ENCODE measurements at regions not wholly inside any gene's neighbourhood (a gene's known extent, or its start where the extent isn't known, plus 50 kb on each side); places are given as distances from the start of the nearest gene placed in this dataset.
"Not testable (repeated sequence)": the region's sequence is repeated elsewhere in the genome, so short reads cannot be mapped to it uniquely, and the experiment has no call there.

DNA sequence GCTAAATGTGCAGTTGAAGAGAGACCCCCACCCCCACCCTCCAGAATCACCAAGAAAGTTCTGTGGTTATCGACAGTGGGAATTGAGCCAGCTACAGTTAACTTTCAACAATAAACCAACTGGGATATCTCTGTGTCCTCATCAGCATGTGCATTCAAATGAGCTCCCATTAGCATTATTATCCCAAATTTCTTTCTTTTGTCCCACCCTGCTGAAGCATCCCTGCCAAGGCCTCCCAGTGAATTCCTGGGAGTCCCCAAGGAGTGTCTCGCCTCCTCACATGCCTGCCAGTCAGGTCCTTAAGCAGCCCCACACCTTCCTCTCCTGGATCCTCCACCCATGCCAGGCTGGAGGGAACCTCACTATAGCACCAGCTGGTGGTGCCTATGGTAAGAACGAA, 422.1 kb upstream of the HNRNPA3 start:
- Mint-ChIP-seq H3K27ac (ENCODE audit: low read depth) (no peak overlapping the region), H3K9me3 (no peaks in the 10 kb centered on the region), H3K4me1 (no peaks in the 10 kb centered on the region), H3K36me3 (ENCODE audit: insufficient read depth) (no peaks in the 10 kb centered on the region), H3K27me3 (peaks cover 61% of the 10 kb centered on the region), H3K4me3 (no peak overlapping the region)
- ATAC-seq (replicated peaks; ENCODE audit: extremely low read depth, poor library complexity, severe bottlenecking) = no peak
- no peak for DNase-seq (ENCODE audit: low spot score in 2 of 2)

DNA sequence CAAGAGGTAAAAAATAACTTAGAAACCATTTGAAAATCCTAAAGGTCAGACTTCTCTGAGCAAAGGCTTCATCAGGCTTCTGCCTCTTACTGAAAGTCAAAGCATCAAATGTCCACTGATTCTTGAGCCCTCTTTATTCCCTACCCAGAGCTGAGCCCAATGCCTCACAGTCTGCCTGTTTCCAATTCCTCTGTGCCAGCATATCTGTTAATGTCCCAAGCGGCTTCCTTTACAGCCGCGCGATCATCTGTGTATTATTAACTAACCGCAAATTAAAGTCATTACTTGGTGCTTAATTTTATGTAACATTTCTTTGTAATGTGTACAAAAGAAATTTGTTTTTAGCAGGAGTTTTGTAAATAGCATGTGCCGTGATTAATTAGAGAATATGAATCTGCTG, 418.8 kb upstream of the HNRNPA3 start:
- H3K4me1 Mint-ChIP-seq = no peaks in the 10 kb centered on the region
- DNase-seq (ENCODE audit: low spot score in 2 of 2) (no peak), ATAC-seq (replicated peaks; ENCODE audit: extremely low read depth, poor library complexity, severe bottlenecking) (no peak)
- no peaks in the 10 kb centered on the region for H3K9me3 Mint-ChIP-seq
- H3K27ac Mint-ChIP-seq (ENCODE audit: low read depth) = no peak overlapping the region
- peaks cover 73% of the 10 kb centered on the region for H3K27me3 Mint-ChIP-seq
- H3K36me3 Mint-ChIP-seq (ENCODE audit: insufficient read depth) = no peaks in the 10 kb centered on the region
- no peak overlapping the region for H3K4me3 Mint-ChIP-seq

DNA sequence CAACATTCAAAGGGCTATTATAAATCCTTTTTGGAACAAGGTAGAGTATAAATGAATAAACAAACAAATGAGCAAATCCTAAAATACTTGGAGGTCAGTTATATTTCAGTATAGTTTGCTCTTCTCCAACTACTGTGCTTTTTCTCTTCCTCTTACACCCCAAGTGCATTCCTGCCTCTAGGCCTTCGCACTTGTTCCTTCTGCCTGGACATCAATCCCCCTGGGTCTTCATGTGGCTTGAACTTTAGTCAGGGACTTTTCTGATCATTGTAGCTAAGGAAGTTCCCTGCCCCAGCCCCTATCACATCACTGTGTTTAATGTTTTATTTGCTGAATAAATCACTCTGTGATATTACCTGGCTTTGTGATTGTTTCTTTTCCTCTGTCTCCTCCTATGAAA, 418.2 kb upstream of the HNRNPA3 start:
- no peak for ATAC-seq (replicated peaks; ENCODE audit: extremely low read depth, poor library complexity, severe bottlenecking)
- Mint-ChIP-seq H3K36me3 (ENCODE audit: insufficient read depth) (no peaks in the 10 kb centered on the region), H3K27ac (ENCODE audit: low read depth) (no peak overlapping the region), H3K4me1 (no peaks in the 10 kb centered on the region), H3K27me3 (peaks cover 73% of the 10 kb centered on the region), H3K4me3 (no peak overlapping the region), H3K9me3 (no peaks in the 10 kb centered on the region)
- DNase-seq (ENCODE audit: low spot score in 2 of 2) = no peak

DNA sequence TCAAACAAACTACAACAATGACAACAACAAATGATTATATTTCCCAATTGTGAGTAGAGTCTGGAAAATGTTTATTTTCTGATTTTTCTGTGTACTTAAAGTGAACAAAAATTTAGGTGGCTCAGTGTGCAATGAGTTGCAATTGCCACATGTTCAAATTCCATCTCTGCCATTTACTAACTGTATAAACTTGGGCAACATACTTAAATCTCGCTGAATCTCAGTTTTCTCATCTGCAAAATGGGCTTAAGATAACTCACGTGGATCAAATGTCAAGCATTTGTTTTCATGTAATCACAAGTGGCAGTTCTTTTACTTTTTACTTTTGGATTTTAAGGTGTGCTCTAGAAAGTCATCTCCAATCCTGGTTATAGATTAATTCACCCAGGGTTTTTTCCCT, 416.8 kb upstream of the HNRNPA3 start:
- Mint-ChIP-seq H3K4me3 (no peak overlapping the region), H3K27ac (ENCODE audit: low read depth) (no peak overlapping the region)
- DNase-seq (ENCODE audit: low spot score in 2 of 2) = no peak

DNA sequence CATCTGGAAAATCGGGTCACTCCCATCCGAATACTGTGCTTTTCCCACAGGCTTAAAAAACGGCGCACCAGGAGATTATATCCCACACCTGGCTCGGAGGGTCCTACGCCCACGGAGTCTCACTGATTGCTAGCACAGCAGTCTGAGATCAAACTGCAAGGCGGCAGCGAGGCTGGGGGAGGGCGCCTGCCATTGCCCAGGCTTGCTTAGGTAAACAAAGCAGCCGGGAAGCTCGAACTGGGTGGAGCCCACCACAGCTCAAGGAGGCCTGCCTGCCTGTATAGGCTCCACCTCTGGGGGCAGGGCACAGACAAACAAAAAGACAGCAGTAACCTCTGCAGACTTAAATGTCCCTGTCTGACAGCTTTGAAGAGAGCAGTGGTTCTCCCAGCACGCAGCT, 415.9 kb upstream of the HNRNPA3 start:
- DNase-seq (ENCODE audit: low spot score in 2 of 2); H3K4me1 Mint-ChIP-seq; H3K36me3 Mint-ChIP-seq (ENCODE audit: insufficient read depth): not testable (repeated sequence)

More for the DNA sequence above, 416.8 kb upstream of the HNRNPA3 start:
- peaks cover 62% of the 10 kb centered on the region for H3K27me3 Mint-ChIP-seq
- H3K9me3 Mint-ChIP-seq = no peaks in the 10 kb centered on the region
- no peaks in the 10 kb centered on the region for H3K36me3 Mint-ChIP-seq (ENCODE audit: insufficient read depth)
- H3K4me1 Mint-ChIP-seq = no peaks in the 10 kb centered on the region
- no peak for ATAC-seq (replicated peaks; ENCODE audit: extremely low read depth, poor library complexity, severe bottlenecking)

DNA sequence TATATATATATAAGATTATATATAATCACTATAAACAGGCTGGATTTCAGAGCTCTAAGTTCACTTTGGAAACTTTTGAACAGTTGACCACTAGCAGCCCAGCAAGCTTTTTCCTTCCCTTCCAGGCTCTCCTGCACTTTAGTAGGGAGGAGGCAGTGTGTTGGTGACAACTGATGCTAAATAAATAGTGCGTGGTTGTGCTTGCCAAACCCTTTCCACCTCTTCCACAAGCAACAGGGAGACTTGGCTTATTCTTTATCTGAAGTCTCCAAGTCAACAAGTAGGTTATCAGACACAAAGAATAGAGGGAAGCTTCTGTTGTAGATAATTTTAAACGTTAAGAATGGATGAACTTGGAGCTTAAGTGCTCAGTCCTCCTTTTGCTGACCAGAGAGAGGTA, 408.2 kb upstream of the HNRNPA3 start:
- H3K9me3 Mint-ChIP-seq = no peaks in the 10 kb centered on the region
- no peak overlapping the region for H3K27ac Mint-ChIP-seq (ENCODE audit: low read depth)
- DNase-seq (ENCODE audit: low spot score in 2 of 2) = no peak
- no peaks in the 10 kb centered on the region for H3K27me3 Mint-ChIP-seq
- H3K4me1 Mint-ChIP-seq = no peaks in the 10 kb centered on the region
- H3K36me3 Mint-ChIP-seq (ENCODE audit: insufficient read depth) = no peaks in the 10 kb centered on the region
- no peak for ATAC-seq (replicated peaks; ENCODE audit: extremely low read depth, poor library complexity, severe bottlenecking)
- H3K4me3 Mint-ChIP-seq = no peak overlapping the region

More for the DNA sequence above, 415.9 kb upstream of the HNRNPA3 start:
- H3K9me3 Mint-ChIP-seq; H3K4me3 Mint-ChIP-seq; ATAC-seq (replicated peaks; ENCODE audit: extremely low read depth, poor library complexity, severe bottlenecking); H3K27ac Mint-ChIP-seq (ENCODE audit: low read depth): not testable (repeated sequence)
- H3K27me3 Mint-ChIP-seq = peaks cover 53% of the 10 kb centered on the region

DNA sequence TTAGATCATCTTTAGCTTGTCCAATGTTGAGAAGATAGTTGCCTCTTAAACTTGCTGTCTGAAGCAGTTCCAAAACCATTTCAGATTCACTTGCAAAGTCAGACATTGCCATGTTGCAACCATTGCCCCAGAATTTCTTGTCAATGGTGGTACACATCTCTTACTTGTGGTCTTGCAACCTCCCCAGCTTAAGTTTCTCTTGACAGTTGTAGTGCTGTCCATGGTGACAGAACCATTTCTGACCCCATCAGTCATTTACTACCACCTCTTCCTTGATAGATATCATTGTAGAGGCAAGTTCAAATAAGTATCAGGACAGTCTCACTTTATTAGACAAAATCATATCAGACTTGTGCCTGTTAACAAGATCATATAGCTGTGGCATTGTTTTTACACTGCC, 407.2 kb upstream of the HNRNPA3 start:
- no peaks in the 10 kb centered on the region for H3K27me3 Mint-ChIP-seq
- no peak for ATAC-seq (replicated peaks; ENCODE audit: extremely low read depth, poor library complexity, severe bottlenecking)
- no peaks in the 10 kb centered on the region for H3K9me3 Mint-ChIP-seq
- no peaks in the 10 kb centered on the region for H3K36me3 Mint-ChIP-seq (ENCODE audit: insufficient read depth)
- no peak overlapping the region for H3K27ac Mint-ChIP-seq (ENCODE audit: low read depth)
- no peak for DNase-seq (ENCODE audit: low spot score in 2 of 2)
- no peak overlapping the region for H3K4me3 Mint-ChIP-seq
- H3K4me1 Mint-ChIP-seq = no peaks in the 10 kb centered on the region

DNA sequence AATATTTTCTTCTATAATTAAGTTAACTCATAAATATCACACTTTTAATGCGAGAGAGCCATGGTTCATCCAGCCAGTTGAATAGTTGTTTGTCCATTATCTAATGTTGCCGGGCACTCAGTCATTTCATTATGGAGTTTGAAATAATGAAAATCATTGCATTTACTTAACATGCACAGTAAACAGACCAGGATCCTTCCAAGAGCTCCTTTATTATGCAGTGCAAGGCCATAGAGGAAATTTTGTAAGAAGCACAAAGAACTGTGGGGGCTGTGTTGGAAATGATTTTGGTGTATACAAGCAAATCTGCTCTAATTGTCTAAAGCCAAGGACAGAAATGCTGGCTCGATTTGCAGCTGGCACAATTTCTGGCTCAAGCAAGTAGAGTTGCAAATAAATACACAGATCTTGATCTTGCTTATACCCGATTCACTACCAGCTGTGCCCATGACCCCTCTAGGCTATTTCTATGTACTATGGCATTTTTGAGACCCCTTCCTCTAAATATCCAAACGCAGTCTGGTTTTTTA, 400.3 kb upstream of the HNRNPA3 start:
- DNase-seq (ENCODE audit: low spot score in 2 of 2) (no peak), ATAC-seq (replicated peaks; ENCODE audit: extremely low read depth, poor library complexity, severe bottlenecking) (no peak)
- Mint-ChIP-seq H3K4me3 (no peak overlapping the region), H3K27ac (ENCODE audit: low read depth) (no peak overlapping the region), H3K9me3 (no peaks in the 10 kb centered on the region), H3K4me1 (peaks cover 9% of the 10 kb centered on the region), H3K36me3 (ENCODE audit: insufficient read depth) (no peaks in the 10 kb centered on the region), H3K27me3 (no peaks in the 10 kb centered on the region)

DNA sequence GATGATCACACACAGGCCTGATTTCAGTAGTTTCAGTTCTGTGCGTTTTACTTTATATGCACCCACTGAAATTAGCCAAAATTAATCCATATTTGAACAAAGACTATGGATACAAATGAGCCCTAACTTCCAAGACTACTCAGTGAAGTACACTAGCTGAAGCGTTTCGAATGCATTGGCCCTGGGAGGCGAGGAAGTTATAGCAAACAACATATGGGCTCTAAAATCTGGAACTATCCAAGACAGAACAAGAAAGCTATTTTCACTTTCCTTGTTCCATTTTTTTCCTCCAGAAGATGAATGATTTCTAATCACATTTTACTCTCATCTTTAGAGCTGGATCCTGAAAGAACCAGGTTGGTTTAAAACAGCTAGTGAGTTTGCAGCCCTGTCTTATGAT, 399.4 kb upstream of the HNRNPA3 start:
- Mint-ChIP-seq H3K4me3 (no peak overlapping the region), H3K36me3 (ENCODE audit: insufficient read depth) (no peaks in the 10 kb centered on the region), H3K9me3 (no peaks in the 10 kb centered on the region), H3K27me3 (no peaks in the 10 kb centered on the region), H3K27ac (ENCODE audit: low read depth) (no peak overlapping the region), H3K4me1 (peaks cover 9% of the 10 kb centered on the region)
- no peak for ATAC-seq (replicated peaks; ENCODE audit: extremely low read depth, poor library complexity, severe bottlenecking)
- DNase-seq (ENCODE audit: low spot score in 2 of 2) = no peak

DNA sequence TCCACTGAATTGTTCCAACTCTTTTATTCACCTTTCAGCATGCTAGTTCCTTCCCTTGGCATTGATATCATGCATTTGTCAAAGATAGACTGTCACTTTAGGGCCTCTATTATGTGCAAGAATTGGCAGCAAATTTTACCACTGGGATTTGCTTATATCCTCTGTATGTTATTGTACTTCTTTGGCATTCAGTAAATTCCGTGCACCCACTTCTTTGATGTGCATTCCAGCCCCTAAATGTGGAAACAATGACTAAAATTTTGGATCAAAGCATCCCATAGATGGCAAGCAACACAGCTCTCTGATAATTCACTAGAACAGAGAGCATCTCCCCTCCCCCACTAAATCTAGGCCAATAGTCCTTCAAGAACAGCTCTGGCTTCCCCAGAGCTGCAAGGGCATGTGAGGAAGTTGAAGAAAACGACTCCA, 399.0 kb upstream of the HNRNPA3 start:
- H3K4me1 Mint-ChIP-seq = peaks cover 9% of the 10 kb centered on the region
- H3K4me3 Mint-ChIP-seq = no peak overlapping the region
- H3K36me3 Mint-ChIP-seq (ENCODE audit: insufficient read depth) = no peaks in the 10 kb centered on the region
- no peak for DNase-seq (ENCODE audit: low spot score in 2 of 2)
- ATAC-seq (replicated peaks; ENCODE audit: extremely low read depth, poor library complexity, severe bottlenecking) = no peak
- no peaks in the 10 kb centered on the region for H3K9me3 Mint-ChIP-seq
- no peaks in the 10 kb centered on the region for H3K27me3 Mint-ChIP-seq
- no peak overlapping the region for H3K27ac Mint-ChIP-seq (ENCODE audit: low read depth)

DNA sequence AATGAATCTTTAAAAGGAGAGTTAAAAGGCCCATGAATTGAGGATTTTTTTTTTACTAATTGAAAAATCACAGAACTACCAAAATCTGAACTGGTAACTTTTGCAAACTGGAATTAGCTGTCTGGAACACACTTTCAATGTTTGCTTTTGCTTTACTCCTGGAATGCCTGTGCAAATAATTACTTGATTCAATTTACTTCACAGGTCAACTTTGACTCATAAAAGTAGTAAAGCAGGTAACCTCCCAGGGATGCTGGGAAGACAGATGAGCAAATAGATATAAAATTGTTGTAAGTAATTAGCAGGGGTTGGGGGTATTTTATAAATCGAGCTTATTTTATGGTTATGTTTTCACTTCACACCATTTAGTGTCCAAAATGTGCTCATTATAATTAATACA, 398.3 kb upstream of the HNRNPA3 start:
- no peak for DNase-seq (ENCODE audit: low spot score in 2 of 2)
- Mint-ChIP-seq H3K4me3 (no peak overlapping the region), H3K27me3 (no peaks in the 10 kb centered on the region), H3K9me3 (no peaks in the 10 kb centered on the region), H3K27ac (ENCODE audit: low read depth) (no peak overlapping the region), H3K4me1 (peaks cover 9% of the 10 kb centered on the region), H3K36me3 (ENCODE audit: insufficient read depth) (no peaks in the 10 kb centered on the region)
- ATAC-seq (replicated peaks; ENCODE audit: extremely low read depth, poor library complexity, severe bottlenecking) = no peak

DNA sequence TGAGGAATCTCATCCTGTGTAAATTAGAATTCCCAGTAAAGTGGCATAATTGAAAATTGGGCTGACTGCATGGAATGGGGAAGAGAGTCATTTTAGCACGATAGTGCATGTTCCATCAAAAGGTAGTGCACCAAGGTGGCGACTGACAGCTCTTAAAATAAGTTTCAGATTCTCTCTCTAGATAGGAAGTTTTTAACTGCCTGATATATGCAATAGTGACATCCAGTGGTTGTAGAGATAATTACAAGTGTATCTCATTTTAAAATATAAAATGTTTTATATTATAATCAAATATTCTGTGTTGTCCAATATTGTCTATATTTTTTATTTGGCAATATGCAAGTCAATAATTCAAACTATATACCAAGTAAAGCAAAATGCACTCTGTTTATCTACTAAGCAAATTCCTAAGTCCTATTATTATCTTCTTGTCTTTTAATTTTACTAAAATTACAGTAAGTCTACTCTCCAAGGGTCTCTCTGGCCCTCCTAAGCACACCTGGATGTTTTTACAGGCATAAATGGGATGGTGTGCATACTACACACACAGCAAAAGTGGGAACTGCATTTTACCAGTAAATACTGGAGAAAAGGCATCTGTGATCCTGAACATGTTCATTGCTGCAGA, 397.7 kb upstream of the HNRNPA3 start:
- DNase-seq (ENCODE audit: low spot score in 2 of 2) = no peak
- no peak overlapping the region for H3K27ac Mint-ChIP-seq (ENCODE audit: low read depth)
- no peak overlapping the region for H3K4me3 Mint-ChIP-seq
- H3K36me3 Mint-ChIP-seq (ENCODE audit: insufficient read depth) = no peaks in the 10 kb centered on the region
- no peaks in the 10 kb centered on the region for H3K9me3 Mint-ChIP-seq
- no peak for ATAC-seq (replicated peaks; ENCODE audit: extremely low read depth, poor library complexity, severe bottlenecking)
- no peaks in the 10 kb centered on the region for H3K27me3 Mint-ChIP-seq
- H3K4me1 Mint-ChIP-seq = peaks cover 9% of the 10 kb centered on the region

DNA sequence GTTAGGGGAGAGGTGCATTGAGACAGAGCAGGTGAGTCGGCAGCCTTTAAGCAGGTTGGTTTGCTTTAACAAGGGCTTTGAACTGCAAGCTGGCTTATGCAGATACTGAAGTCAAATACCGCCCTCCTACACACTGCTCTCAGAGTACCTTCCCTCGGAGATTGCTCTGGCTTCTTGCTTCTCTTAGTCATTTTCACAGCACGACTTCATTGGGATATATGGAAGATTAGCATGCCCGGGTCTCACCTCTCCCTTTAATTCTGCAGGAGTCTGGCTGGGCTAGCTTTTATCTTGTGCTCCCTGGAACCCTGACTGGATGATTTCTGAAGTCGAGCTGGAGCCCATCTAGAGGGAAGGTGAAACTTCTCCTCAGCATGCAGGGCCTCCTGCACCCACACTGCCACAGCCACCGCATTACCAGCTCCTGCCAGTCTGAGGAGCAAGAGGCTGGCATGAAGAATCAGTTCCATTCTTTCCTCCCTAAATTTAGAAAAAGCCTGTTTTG, 395.5 kb upstream of the HNRNPA3 start:
- no peak overlapping the region for H3K4me3 Mint-ChIP-seq
- ATAC-seq (replicated peaks; ENCODE audit: extremely low read depth, poor library complexity, severe bottlenecking) (no peak), DNase-seq (ENCODE audit: low spot score in 2 of 2) (no peak)
- H3K9me3 Mint-ChIP-seq = no peaks in the 10 kb centered on the region
- H3K4me1 Mint-ChIP-seq = peaks cover 9% of the 10 kb centered on the region
- no peaks in the 10 kb centered on the region for H3K36me3 Mint-ChIP-seq (ENCODE audit: insufficient read depth)
- no peaks in the 10 kb centered on the region for H3K27me3 Mint-ChIP-seq
- no peak overlapping the region for H3K27ac Mint-ChIP-seq (ENCODE audit: low read depth)

Measured in central memory CD8-positive, alpha-beta T cell (primary cell).